ENCODE measurements at regions not wholly inside any gene's neighbourhood (a gene's known extent, or its start where the extent isn't known, plus 50 kb on each side); places are given as distances from the start of the nearest gene placed in this dataset.
A peak's percentile ranks its signal among the peaks of the same experiment; 100 is the strongest.
"Not testable (repeated sequence)": the region's sequence is repeated elsewhere in the genome, so short reads cannot be mapped to it uniquely, and the experiment has no call there.

GRCh38 chr5:62093976-62094375 is 212.0 kb upstream of the KIF2A start:
- no peaks in the 10 kb centered on the region for H3K36me3 ChIP-seq (ENCODE audit: control insufficient read depth in 2 of 3, insufficient read depth in 3 of 3, low read length in 3 of 3)
- H3K4me3 ChIP-seq (ENCODE audit: low read length in 3 of 3) = no peak overlapping the region
- DNase-seq = peak in 4 of 5 donors; percentile 80 to 94 (median 92)
- no peak for TF ChIP-seq CTCF (IDR thresholded peaks at IDR 0.05; ENCODE audit: borderline replicate concordance, extremely low read depth, insufficient read depth)
- no peak for FAIRE-seq
- intact Hi-C loops (cut with DNase I) = no loop called here
- no peaks in the 10 kb centered on the region for H3K27me3 ChIP-seq (ENCODE audit: control insufficient read depth, insufficient read depth, low read length)
- peaks cover 0 to 4% (median 0%) of the 10 kb centered on the region in 3 donors for H3K4me1 ChIP-seq (ENCODE audit: control insufficient read depth in 2 of 3, insufficient read depth in 2 of 3, low read depth in 1 of 3, low read length in 3 of 3)
- H3K27ac ChIP-seq (ENCODE audit: low read depth in 2 of 2, low read length in 2 of 2) = no peak overlapping the region
- no peaks in the 10 kb centered on the region for H3K9me3 ChIP-seq (ENCODE audit: control insufficient read depth in 2 of 3, insufficient read depth in 1 of 3, low read length in 3 of 3)
- no peak overlapping the region for H3K9ac ChIP-seq (ENCODE audit: low read length in 3 of 3)

- Histone ChIP-seq H3K4me3 (ENCODE audit: low read length in 3 of 3) (no peak overlapping the region), H3K27ac (ENCODE audit: low read depth in 2 of 2, low read length in 2 of 2) (no peak overlapping the region), H3K27me3 (ENCODE audit: control insufficient read depth, insufficient read depth, low read length) (no peaks in the 10 kb centered on the region), H3K4me1 (ENCODE audit: control insufficient read depth in 2 of 3, insufficient read depth in 2 of 3, low read depth in 1 of 3, low read length in 3 of 3) (peaks cover 0 to 4% (median 0%) of the 10 kb centered on the region in 3 donors), H3K36me3 (ENCODE audit: control insufficient read depth in 2 of 3, insufficient read depth in 3 of 3, low read length in 3 of 3) (no peaks in the 10 kb centered on the region), H3K9me3 (ENCODE audit: control insufficient read depth in 2 of 3, insufficient read depth in 1 of 3, low read length in 3 of 3) (no peaks in the 10 kb centered on the region), H3K9ac (ENCODE audit: low read length in 3 of 3) (no peak overlapping the region)
- intact Hi-C loops (cut with DNase I) = no loop called here
- no peak for FAIRE-seq
- no peak for DNase-seq
- no peak for TF ChIP-seq CTCF (IDR thresholded peaks at IDR 0.05; ENCODE audit: borderline replicate concordance, extremely low read depth, insufficient read depth)
Measured at GRCh38 chr5:62097361-62097760, 208.6 kb upstream of the KIF2A start.

- no peaks in the 10 kb centered on the region for H3K4me1 ChIP-seq (ENCODE audit: control insufficient read depth in 2 of 3, insufficient read depth in 2 of 3, low read depth in 1 of 3, low read length in 3 of 3)
- H3K9ac ChIP-seq (ENCODE audit: low read length in 3 of 3) = no peak overlapping the region
- no peak overlapping the region for H3K27ac ChIP-seq (ENCODE audit: low read depth in 2 of 2, low read length in 2 of 2)
- H3K36me3 ChIP-seq (ENCODE audit: control insufficient read depth in 2 of 3, insufficient read depth in 3 of 3, low read length in 3 of 3) = no peaks in the 10 kb centered on the region
- no peak for FAIRE-seq
- no peak for DNase-seq
- TF ChIP-seq CTCF (IDR thresholded peaks at IDR 0.05; ENCODE audit: borderline replicate concordance, extremely low read depth, insufficient read depth) = no peak
- H3K27me3 ChIP-seq (ENCODE audit: control insufficient read depth, insufficient read depth, low read length) = no peaks in the 10 kb centered on the region
- no peak overlapping the region for H3K4me3 ChIP-seq (ENCODE audit: low read length in 3 of 3)
- intact Hi-C loops (cut with DNase I) = no loop called here
- no peaks in the 10 kb centered on the region for H3K9me3 ChIP-seq (ENCODE audit: control insufficient read depth in 2 of 3, insufficient read depth in 1 of 3, low read length in 3 of 3)
Measured at GRCh38 chr5:62100201-62100600, 205.8 kb upstream of the KIF2A start.

- intact Hi-C loops (cut with DNase I); H3K9ac ChIP-seq (ENCODE audit: low read length in 3 of 3); FAIRE-seq; H3K4me1 ChIP-seq (ENCODE audit: control insufficient read depth in 2 of 3, insufficient read depth in 2 of 3, low read depth in 1 of 3, low read length in 3 of 3); H3K4me3 ChIP-seq (ENCODE audit: low read length in 3 of 3); H3K9me3 ChIP-seq (ENCODE audit: control insufficient read depth in 2 of 3, insufficient read depth in 1 of 3, low read length in 3 of 3); DNase-seq; H3K36me3 ChIP-seq (ENCODE audit: control insufficient read depth in 2 of 3, insufficient read depth in 3 of 3, low read length in 3 of 3); H3K27ac ChIP-seq (ENCODE audit: low read depth in 2 of 2, low read length in 2 of 2); H3K27me3 ChIP-seq (ENCODE audit: control insufficient read depth, insufficient read depth, low read length): not testable (repeated sequence)
Measured at GRCh38 chr5:62103863-62104262, 202.1 kb upstream of the KIF2A start.

Data from kidney (tissue), 13 donors.